Gastrocnemius medialis (tissue), 4 donors: ENCODE measurements at regions not wholly inside any gene's neighbourhood (a gene's known extent, or its start where the extent isn't known, plus 50 kb on each side); places are given as distances from the start of the nearest gene placed in this dataset.
"Not testable (repeated sequence)": the region's sequence is repeated elsewhere in the genome, so short reads cannot be mapped to it uniquely, and the experiment has no call there.

Experiments
- ATAC-seq, 2 donors: fragments of 150-250 bp; one replicate each; pipeline ENCODE4 v1.9.1; 2016
- DNase-seq, 2 donors: peaks; one replicate each; pipeline ENCODE4 v3.0.0-alpha.2; 2019
- H3K27ac ChIP-seq, 4 donors: fragments of 200-600 bp; sonication (generic); 1 replicate in 1 of 4; 2 replicates in 3 of 4; pipeline ENCODE4 v1.5.1; 2016 to 2018; ENCODE audit warnings: mild to moderate bottlenecking in 2 of 4, moderate library complexity in 1 of 4
- H3K27me3 ChIP-seq, 3 donors: fragments of 200-600 bp; sonication (generic) in 2 of 3; 1 replicate in 1 of 3; 2 replicates in 2 of 3; pipeline versions ENCODE4 v1.5.1 to v1.6.0; 2016 to 2019; ENCODE audit warnings: mild to moderate bottlenecking in 1 of 3, moderate library complexity in 1 of 3
- H3K36me3 ChIP-seq, 2 donors: fragments of 200-600 bp; sonication (generic) in 1 of 2; one replicate each; pipeline ENCODE4 v1.5.1; 2017 to 2018
- H3K4me1 ChIP-seq, 2 donors: fragments of 200-600 bp; sonication (generic) in 1 of 2; one replicate each; pipeline ENCODE4 v1.5.1; 2016 to 2017; ENCODE audit warnings: mild to moderate bottlenecking in 2 of 2
- H3K4me3 ChIP-seq, 4 donors: fragments of 200-600 bp; sonication (generic) in 3 of 4; 1 replicate in 1 of 4; 2 replicates in 3 of 4; pipeline ENCODE4 v1.5.1; 2016 to 2019; ENCODE audit warnings: mild to moderate bottlenecking in 2 of 4
- H3K9me3 ChIP-seq, 3 donors: fragments of 200-600 bp; sonication (generic) in 2 of 3; 1 replicate in 1 of 3; 2 replicates in 2 of 3; pipeline ENCODE4 v1.5.1; 2016 to 2019
- POLR2A ChIP-seq, 2 donors: fragments of 450-650 bp; IDR thresholded peaks; one replicate each; pipeline ENCODE4 v1.6.1; 2017; ENCODE audit warnings: antibody characterized with exemption in 2 of 2, mild to moderate bottlenecking in 2 of 2, moderate library complexity in 2 of 2
- in situ Hi-C, 4 donors: fragments of 200-750 bp; cut with MboI; loops; one replicate each; pipeline versions ENCODE4 v1.15.0 to v1.8.0; 2017; ENCODE audit warnings: low sequenced_read_pairs in 4 of 4
- intact Hi-C: fragments of 100-400 bp; cut with DNase I; formaldehyde crosslinking; loops from one replicate; pipeline ENCODE4 v1.15.1; 2023; ENCODE audit warnings: low total_unique reads
- TF ChIP-seq, protein P1 (sequence below), 5 experiments: fragments of 450-650 bp in 3 of 5; fragments of 200-600 bp in 2 of 5; sonication (generic) in 2 of 5; IDR thresholded peaks in 4 of 5; conservative IDR thresholded peaks in 1 of 5; 1 replicate in 4 of 5; 2 replicates in 1 of 5; pipeline ENCODE4 v1.5.1; 2016 to 2019; ENCODE audit warnings: antibody characterized with exemption in 5 of 5, mild to moderate bottlenecking in 3 of 5, moderate library complexity in 3 of 5

DNA sequence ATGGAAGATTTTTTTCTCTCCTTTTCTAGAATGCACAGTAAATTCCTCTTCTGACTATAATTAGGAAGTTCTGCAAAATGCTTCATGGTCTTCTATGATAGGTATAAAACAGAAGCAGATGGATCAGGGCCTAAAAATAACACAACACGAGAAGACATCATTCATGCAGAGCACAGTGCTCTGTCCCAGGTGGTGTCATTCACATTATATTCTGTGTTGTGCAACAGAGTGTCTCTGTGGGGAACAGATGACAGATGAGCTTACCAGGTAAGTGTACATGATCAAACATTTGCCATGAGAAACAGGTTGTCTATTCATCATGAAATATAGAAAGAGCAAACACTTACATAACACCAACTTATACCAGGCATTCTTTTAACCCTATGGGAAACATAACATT lies 288.3 kb downstream of the KCTD12 start:
- in situ Hi-C loops: no loop called here

DNA sequence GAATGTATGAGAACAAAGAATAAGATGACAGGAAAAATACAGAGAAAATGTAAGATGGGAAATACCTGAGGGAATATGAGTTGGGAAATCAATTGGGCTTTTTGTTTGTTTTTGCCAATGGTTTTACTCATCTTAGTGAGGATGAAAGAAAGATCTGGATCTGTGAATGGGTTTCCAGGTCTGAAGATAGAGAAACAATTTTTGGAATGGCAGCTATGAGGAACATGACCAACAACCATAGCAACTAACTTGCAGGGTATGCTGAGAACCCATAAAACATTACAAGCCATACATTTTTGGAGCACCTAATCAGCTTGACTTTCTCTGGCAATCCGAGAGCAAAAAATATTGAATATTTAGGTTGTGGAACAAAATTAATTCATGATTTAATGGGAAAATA lies 290.0 kb downstream of the KCTD12 start:
- DNase-seq: no peak
- TF ChIP-seq, protein P1, sequence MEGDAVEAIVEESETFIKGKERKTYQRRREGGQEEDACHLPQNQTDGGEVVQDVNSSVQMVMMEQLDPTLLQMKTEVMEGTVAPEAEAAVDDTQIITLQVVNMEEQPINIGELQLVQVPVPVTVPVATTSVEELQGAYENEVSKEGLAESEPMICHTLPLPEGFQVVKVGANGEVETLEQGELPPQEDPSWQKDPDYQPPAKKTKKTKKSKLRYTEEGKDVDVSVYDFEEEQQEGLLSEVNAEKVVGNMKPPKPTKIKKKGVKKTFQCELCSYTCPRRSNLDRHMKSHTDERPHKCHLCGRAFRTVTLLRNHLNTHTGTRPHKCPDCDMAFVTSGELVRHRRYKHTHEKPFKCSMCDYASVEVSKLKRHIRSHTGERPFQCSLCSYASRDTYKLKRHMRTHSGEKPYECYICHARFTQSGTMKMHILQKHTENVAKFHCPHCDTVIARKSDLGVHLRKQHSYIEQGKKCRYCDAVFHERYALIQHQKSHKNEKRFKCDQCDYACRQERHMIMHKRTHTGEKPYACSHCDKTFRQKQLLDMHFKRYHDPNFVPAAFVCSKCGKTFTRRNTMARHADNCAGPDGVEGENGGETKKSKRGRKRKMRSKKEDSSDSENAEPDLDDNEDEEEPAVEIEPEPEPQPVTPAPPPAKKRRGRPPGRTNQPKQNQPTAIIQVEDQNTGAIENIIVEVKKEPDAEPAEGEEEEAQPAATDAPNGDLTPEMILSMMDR (IDR thresholded peaks at IDR 0.05 in 4 of 5, conservative IDR thresholded peaks at IDR 0.05 in 1 of 5): no peak
- TF ChIP-seq POLR2A (IDR thresholded peaks at IDR 0.05): no peak
- H3K4me1 ChIP-seq: peaks cover 0 to 3% of the 10 kb centered on the region in 2 donors
- intact Hi-C loops: no loop called here
- H3K4me3 ChIP-seq: no peak overlapping the region
- no peak overlapping the region for H3K27ac ChIP-seq
- in situ Hi-C loops: no loop called here
- no peaks in the 10 kb centered on the region for H3K36me3 ChIP-seq
- no peaks in the 10 kb centered on the region for H3K9me3 ChIP-seq
- no peaks in the 10 kb centered on the region for H3K27me3 ChIP-seq
- no peak for ATAC-seq

More for the DNA sequence above, 288.3 kb downstream of the KCTD12 start:
- Histone ChIP-seq H3K9me3 (no peaks in the 10 kb centered on the region), H3K4me1 (peaks cover 0 to 3% of the 10 kb centered on the region in 2 donors), H3K36me3 (no peaks in the 10 kb centered on the region), H3K27ac (no peak overlapping the region), H3K27me3 (no peaks in the 10 kb centered on the region), H3K4me3 (no peak overlapping the region)
- DNase-seq (no peak), ATAC-seq (no peak)
- intact Hi-C loops: no loop called here
- TF ChIP-seq, protein P1 (IDR thresholded peaks at IDR 0.05 in 4 of 5, conservative IDR thresholded peaks at IDR 0.05 in 1 of 5): no peak
- TF ChIP-seq POLR2A (IDR thresholded peaks at IDR 0.05): no peak

- in situ Hi-C loops: no loop called here
- intact Hi-C loops: no loop called here
- Histone ChIP-seq H3K27me3 (no peaks in the 10 kb centered on the region), H3K4me3 (no peak overlapping the region), H3K36me3 (no peaks in the 10 kb centered on the region), H3K9me3 (no peaks in the 10 kb centered on the region), H3K4me1 (no peaks in the 10 kb centered on the region), H3K27ac (no peak overlapping the region)
- no peak for TF ChIP-seq POLR2A (IDR thresholded peaks at IDR 0.05)
- TF ChIP-seq, protein P1 (IDR thresholded peaks at IDR 0.05 in 4 of 5, conservative IDR thresholded peaks at IDR 0.05 in 1 of 5): no peak
- DNase-seq (no peak), ATAC-seq (no peak)
Measured at GRCh38 chr13:76594435-76594834, 291.8 kb downstream of the KCTD12 start.

DNA sequence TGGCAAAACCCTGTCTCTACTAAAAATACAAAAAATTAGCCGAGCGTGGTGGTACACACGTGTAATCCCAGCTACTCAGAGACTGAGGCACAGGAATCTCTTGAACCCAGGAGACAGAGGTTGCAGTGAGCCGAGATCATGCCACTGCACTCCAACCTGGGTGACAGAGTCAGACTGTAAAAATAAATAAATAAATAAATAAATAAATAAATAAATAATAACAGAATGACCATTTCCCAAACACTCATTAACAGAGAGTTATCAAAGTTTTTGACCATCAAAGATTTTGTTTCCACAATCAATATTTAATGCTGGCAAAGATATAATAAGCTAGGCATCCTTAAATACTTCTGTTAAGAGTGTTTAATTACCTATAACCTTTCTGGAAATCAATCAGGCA lies 299.4 kb downstream of the KCTD12 start:
- no peaks in the 10 kb centered on the region for H3K9me3 ChIP-seq
- H3K27me3 ChIP-seq: no peaks in the 10 kb centered on the region
- H3K4me1 ChIP-seq: no peaks in the 10 kb centered on the region
- no peak for DNase-seq
- no peak for ATAC-seq
- no peak overlapping the region for H3K4me3 ChIP-seq
- in situ Hi-C loops (no loop called here), intact Hi-C loops (no loop called here)
- H3K36me3 ChIP-seq: no peaks in the 10 kb centered on the region
- TF ChIP-seq, protein P1 (IDR thresholded peaks at IDR 0.05 in 4 of 5, conservative IDR thresholded peaks at IDR 0.05 in 1 of 5): no peak
- no peak for TF ChIP-seq POLR2A (IDR thresholded peaks at IDR 0.05)
- H3K27ac ChIP-seq: no peak overlapping the region

DNA sequence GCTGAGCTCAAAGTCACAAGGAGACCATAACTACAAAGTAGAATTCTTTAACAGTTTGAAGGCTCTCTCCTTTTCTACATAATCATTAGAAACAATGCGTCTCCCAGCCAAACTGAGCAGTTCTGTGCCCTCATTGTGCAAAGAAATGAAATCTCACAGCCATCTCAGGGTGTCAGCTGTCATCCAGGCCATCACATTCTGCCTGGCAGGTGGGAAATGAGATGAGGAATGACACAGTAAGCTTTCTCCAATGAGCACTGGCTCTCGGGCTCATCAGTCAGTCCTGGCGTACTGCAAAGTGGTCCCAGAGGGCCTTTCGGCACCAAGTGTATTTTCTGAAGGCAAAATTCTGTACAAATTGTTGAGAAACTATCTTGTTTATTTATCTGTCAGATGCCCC lies 306.5 kb downstream of the KCTD12 start:
- no peaks in the 10 kb centered on the region for H3K4me1 ChIP-seq
- no peaks in the 10 kb centered on the region for H3K27me3 ChIP-seq
- no peaks in the 10 kb centered on the region for H3K36me3 ChIP-seq
- TF ChIP-seq, protein P1 (IDR thresholded peaks at IDR 0.05 in 4 of 5, conservative IDR thresholded peaks at IDR 0.05 in 1 of 5): no peak
- no peak for TF ChIP-seq POLR2A (IDR thresholded peaks at IDR 0.05)
- no peak overlapping the region for H3K27ac ChIP-seq
- H3K4me3 ChIP-seq: no peak overlapping the region
- DNase-seq (no peak), ATAC-seq (no peak)
- H3K9me3 ChIP-seq: no peaks in the 10 kb centered on the region
- in situ Hi-C loops: no loop called here
- intact Hi-C loops: no loop called here

- in situ Hi-C loops, H3K27me3 ChIP-seq, H3K9me3 ChIP-seq, H3K4me3 ChIP-seq, DNase-seq, H3K4me1 ChIP-seq, H3K27ac ChIP-seq, H3K36me3 ChIP-seq, ATAC-seq, intact Hi-C loops: not testable (repeated sequence)
Measured at GRCh38 chr13:76575634-76576033, 310.6 kb downstream of the KCTD12 start.
